Esophagus muscularis mucosa (tissue), 4 donors: ENCODE measurements at regions not wholly inside any gene's neighbourhood (a gene's known extent, or its start where the extent isn't known, plus 50 kb on each side); places are given as distances from the start of the nearest gene placed in this dataset.

Experiments used
- EP300 ChIP-seq: sonication (generic); formaldehyde crosslinking; IDR thresholded peaks from one replicate; pipeline ENCODE4 v1.6.1; 2017; ENCODE audit warnings: antibody characterized with exemption
- POLR2A ChIP-seq: fragments of 450-650 bp; IDR thresholded peaks from one replicate; pipeline ENCODE4 v1.6.1; 2017; ENCODE audit warnings: antibody characterized with exemption, moderate library complexity, mild to moderate bottlenecking, low read depth
- POLR2AphosphoS5 ChIP-seq, 2 donors: sonication (generic); formaldehyde crosslinking; IDR thresholded peaks; one replicate each; pipeline ENCODE4 v1.6.1; 2017; ENCODE audit warnings: antibody characterized with exemption in 2 of 2
- TF ChIP-seq, protein P1 (sequence below), 3 experiments: fragments of 200-600 bp in 2 of 3; fragments of 450-650 bp in 1 of 3; sonication (generic) in 2 of 3; IDR thresholded peaks; one replicate each; pipeline ENCODE4 v1.5.1; 2017 to 2019; ENCODE audit warnings: antibody characterized with exemption in 3 of 3, mild to moderate bottlenecking in 2 of 3, moderate library complexity in 1 of 3

- TF ChIP-seq, protein P1, sequence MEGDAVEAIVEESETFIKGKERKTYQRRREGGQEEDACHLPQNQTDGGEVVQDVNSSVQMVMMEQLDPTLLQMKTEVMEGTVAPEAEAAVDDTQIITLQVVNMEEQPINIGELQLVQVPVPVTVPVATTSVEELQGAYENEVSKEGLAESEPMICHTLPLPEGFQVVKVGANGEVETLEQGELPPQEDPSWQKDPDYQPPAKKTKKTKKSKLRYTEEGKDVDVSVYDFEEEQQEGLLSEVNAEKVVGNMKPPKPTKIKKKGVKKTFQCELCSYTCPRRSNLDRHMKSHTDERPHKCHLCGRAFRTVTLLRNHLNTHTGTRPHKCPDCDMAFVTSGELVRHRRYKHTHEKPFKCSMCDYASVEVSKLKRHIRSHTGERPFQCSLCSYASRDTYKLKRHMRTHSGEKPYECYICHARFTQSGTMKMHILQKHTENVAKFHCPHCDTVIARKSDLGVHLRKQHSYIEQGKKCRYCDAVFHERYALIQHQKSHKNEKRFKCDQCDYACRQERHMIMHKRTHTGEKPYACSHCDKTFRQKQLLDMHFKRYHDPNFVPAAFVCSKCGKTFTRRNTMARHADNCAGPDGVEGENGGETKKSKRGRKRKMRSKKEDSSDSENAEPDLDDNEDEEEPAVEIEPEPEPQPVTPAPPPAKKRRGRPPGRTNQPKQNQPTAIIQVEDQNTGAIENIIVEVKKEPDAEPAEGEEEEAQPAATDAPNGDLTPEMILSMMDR (IDR thresholded peaks at IDR 0.05), result no peak
- TF ChIP-seq POLR2A, result no peak
- no peak for TF ChIP-seq POLR2AphosphoS5 (IDR thresholded peaks at IDR 0.05)
- TF ChIP-seq EP300, result no peak
These were observed 91.9 kb upstream of the MED13 start for GRCh38 chr17:62156949-62157348.
